Right lobe of liver (tissue), 6 donors: ENCODE measurements at regions not wholly inside any gene's neighbourhood (a gene's known extent, or its start where the extent isn't known, plus 50 kb on each side); places are given as distances from the start of the nearest gene placed in this dataset.

Source experiments
- ATAC-seq, 4 donors: fragments of 200-7000 bp; cut with Tn5 transposase; one replicate each; pipeline ENCODE4 v1.9.1; 2020; ENCODE audit warnings: mild to moderate bottlenecking in 4 of 4, moderate library complexity in 4 of 4
- DNase-seq, 3 donors: peaks; one replicate each; pipeline ENCODE4 v3.0.0-alpha.2; 2020
- H3K27ac ChIP-seq, 3 donors: fragments of 200-600 bp; one replicate each; pipeline ENCODE4 v1.8.0; 2022
- H3K27me3 ChIP-seq, 2 donors: fragments of 200-600 bp; one replicate each; pipeline ENCODE4 v1.8.0; 2022
- H3K36me3 ChIP-seq, 4 donors: fragments of 200-600 bp; sonication (generic) in 1 of 4; one replicate each; pipeline versions ENCODE4 v1.5.1 to v1.8.0; 2017 to 2022; ENCODE audit warnings: control low read depth in 1 of 4
- H3K4me1 ChIP-seq, 4 donors: fragments of 200-600 bp; sonication (generic) in 1 of 4; one replicate each; pipeline versions ENCODE4 v1.5.1 to v1.8.0; 2017 to 2022; ENCODE audit warnings: control low read depth in 1 of 4
- H3K4me3 ChIP-seq, 3 donors: fragments of 200-600 bp; one replicate each; pipeline ENCODE4 v1.8.0; 2022
- H3K9me3 ChIP-seq, 4 donors: fragments of 200-600 bp; sonication (generic) in 1 of 4; one replicate each; pipeline versions ENCODE4 v1.5.1 to v1.8.0; 2017 to 2022; ENCODE audit warnings: control low read depth in 1 of 4
- CTCF ChIP-seq, 4 donors: fragments of 200-600 bp in 3 of 4; fragments of 450-650 bp in 1 of 4; IDR thresholded peaks; one replicate each; pipeline versions ENCODE4 v1.5.1 to v1.8.0; 2016 to 2022; ENCODE audit warnings: antibody characterized with exemption in 4 of 4, mild to moderate bottlenecking in 2 of 4
- POLR2A ChIP-seq: fragments of 450-650 bp; IDR thresholded peaks from one replicate; pipeline ENCODE4 v1.6.1; 2017; ENCODE audit warnings: antibody characterized with exemption, mild to moderate bottlenecking
- WGBS: methylation state at CpG from one replicate; pipeline ENCODE4 v1.1.6; 2018; ENCODE audit warnings: low coverage, low lambda C conversion rate; ENCODE audit not compliant: insufficient coverage; ENCODE audit errors: missing lambda C conversion rate; 5-methylcytosine and 5-hydroxymethylcytosine counted together
- intact Hi-C, 2 donors: fragments of 100-400 bp; cut with DNase I; formaldehyde crosslinking; loops; one replicate each; pipeline versions ENCODE4 v1.11.2 to v1.14.1; 2022
- donor health status: DM: no; HTN: yes; CAD: no.
- donor health status: DM: no; HTN: no; CAD: no.
- donor health status: DM: no; HTN: no; CAD: no.
- donor health status: DM: no; HTN: yes; CAD: no.
- donor health status: DM: no; HTN: yes; CAD: no.

GRCh38 chr2:147718831-147719230 is 126.0 kb upstream of the ACVR2A start:
- Histone ChIP-seq H3K4me3 (no peak overlapping the region), H3K27me3 (no peaks in the 10 kb centered on the region), H3K4me1 (no peaks in the 10 kb centered on the region), H3K27ac (no peak overlapping the region), H3K36me3 (no peaks in the 10 kb centered on the region), H3K9me3 (no peaks in the 10 kb centered on the region)
- intact Hi-C loops = no loop called here
- ATAC-seq (no peak), DNase-seq (no peak)
- 30% methylated on average over 2 of the region's 2 CpGs for WGBS
- TF ChIP-seq CTCF (IDR thresholded peaks at IDR 0.05) (no peak), POLR2A (no peak)

- H3K36me3 ChIP-seq = no peaks in the 10 kb centered on the region
- H3K9me3 ChIP-seq = no peaks in the 10 kb centered on the region
- no peak for DNase-seq
- ATAC-seq = no peak
- intact Hi-C loops = no loop called here
- H3K4me1 ChIP-seq = no peaks in the 10 kb centered on the region
- H3K27ac ChIP-seq = no peak overlapping the region
- no peak overlapping the region for H3K4me3 ChIP-seq
- H3K27me3 ChIP-seq = no peaks in the 10 kb centered on the region
- no peak for TF ChIP-seq CTCF (IDR thresholded peaks at IDR 0.05)
- no peak for TF ChIP-seq POLR2A
Observed at GRCh38 chr2:147716906-147717305, 127.9 kb upstream of the ACVR2A start.

GRCh38 chr2:147715807-147716206 is 129.0 kb upstream of the ACVR2A start:
- H3K36me3 ChIP-seq = no peaks in the 10 kb centered on the region
- H3K4me3 ChIP-seq = no peak overlapping the region
- DNase-seq (no peak), ATAC-seq (no peak)
- H3K27me3 ChIP-seq = no peaks in the 10 kb centered on the region
- intact Hi-C loops = no loop called here
- no peaks in the 10 kb centered on the region for H3K4me1 ChIP-seq
- no peaks in the 10 kb centered on the region for H3K9me3 ChIP-seq
- TF ChIP-seq CTCF (IDR thresholded peaks at IDR 0.05) (no peak), POLR2A (no peak)
- no peak overlapping the region for H3K27ac ChIP-seq

GRCh38 chr2:147714582-147714981 is 130.2 kb upstream of the ACVR2A start:
- DNase-seq (no peak), ATAC-seq (no peak)
- Histone ChIP-seq H3K27me3 (no peaks in the 10 kb centered on the region), H3K27ac (no peak overlapping the region), H3K4me3 (no peak overlapping the region), H3K36me3 (no peaks in the 10 kb centered on the region), H3K9me3 (no peaks in the 10 kb centered on the region), H3K4me1 (no peaks in the 10 kb centered on the region)
- 50% methylated on average over 3 of the region's 3 CpGs for WGBS
- intact Hi-C loops = no loop called here
- no peak for TF ChIP-seq POLR2A
- TF ChIP-seq CTCF (IDR thresholded peaks at IDR 0.05) = no peak

GRCh38 chr2:147713349-147713748 is 131.5 kb upstream of the ACVR2A start:
- intact Hi-C loops = no loop called here

More at GRCh38 chr2:147713349-147713748, 131.5 kb upstream of the ACVR2A start:
- no peak for DNase-seq
- H3K27me3 ChIP-seq = no peaks in the 10 kb centered on the region
- no peak overlapping the region for H3K27ac ChIP-seq
- ATAC-seq = no peak
- no peaks in the 10 kb centered on the region for H3K9me3 ChIP-seq
- H3K4me1 ChIP-seq = no peaks in the 10 kb centered on the region
- H3K36me3 ChIP-seq = no peaks in the 10 kb centered on the region
- TF ChIP-seq CTCF (IDR thresholded peaks at IDR 0.05) (no peak), POLR2A (no peak)
- H3K4me3 ChIP-seq = no peak overlapping the region
